NCI-H524 treated with DMSO at 0.1 percent for 48 hours (cell line): ENCODE measurements at regions not wholly inside any gene's neighbourhood (a gene's known extent, or its start where the extent isn't known, plus 50 kb on each side); places are given as distances from the start of the nearest gene placed in this dataset.
"Not testable (repeated sequence)": the region's sequence is repeated elsewhere in the genome, so short reads cannot be mapped to it uniquely, and the experiment has no call there.

Source experiments
- DNase-seq: peaks from one replicate; lab custom pipeline; 2025; lab: John Stamatoyannopoulos, UW

GRCh38 chr19:28730791-28731512 is 482.0 kb downstream of the UQCRFS1 start:
- no peak for DNase-seq

GRCh38 chr19:28727480-28728159 is 485.3 kb downstream of the UQCRFS1 start:
- no peak for DNase-seq

- DNase-seq: no peak
Measured at GRCh38 chr19:28726533-28727479, 486.1 kb downstream of the UQCRFS1 start.

- no peak for DNase-seq
Measured at GRCh38 chr19:28718909-28719308, 494.0 kb downstream of the UQCRFS1 start.

DNA sequence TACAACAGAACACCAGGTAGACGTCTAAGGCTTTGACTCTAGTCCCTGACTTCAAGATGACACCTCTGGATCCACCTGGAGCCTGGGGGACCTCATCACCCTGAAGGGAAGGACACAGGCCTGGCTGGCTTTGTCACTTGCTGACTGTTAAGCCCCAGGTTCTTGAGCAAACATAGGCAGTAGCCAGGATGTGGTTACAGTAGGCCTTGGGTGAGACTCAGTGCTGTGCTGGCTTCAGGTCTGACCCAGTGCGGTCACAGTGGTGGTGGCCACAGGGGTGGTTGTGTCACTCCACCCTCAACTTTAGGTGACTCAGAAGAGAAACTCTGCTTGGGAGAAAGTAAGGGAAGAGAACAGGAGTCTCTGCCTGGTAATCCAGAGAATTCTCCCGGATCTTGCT is 497.8 kb downstream of the UQCRFS1 start:
- no peak for DNase-seq

DNA sequence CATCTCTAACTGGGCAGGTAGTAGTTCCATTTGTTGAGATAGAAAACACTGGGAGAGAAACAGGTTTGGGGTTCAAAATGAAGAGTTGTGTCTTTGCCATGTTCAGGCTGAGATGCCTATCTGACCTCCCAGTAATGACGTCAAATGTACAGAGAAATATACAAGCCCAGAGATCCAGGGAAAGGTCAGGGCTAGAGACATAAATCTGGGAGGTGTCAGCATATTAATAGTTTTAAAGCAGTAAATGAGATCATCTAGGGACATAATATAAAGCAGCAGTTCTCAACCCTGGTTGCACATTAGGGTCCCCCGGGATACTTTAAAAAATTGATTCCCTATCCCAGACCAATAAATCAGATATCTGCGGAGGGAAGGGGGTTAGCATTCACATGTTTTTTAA is 501.5 kb downstream of the UQCRFS1 start:
- no peak for DNase-seq

DNA sequence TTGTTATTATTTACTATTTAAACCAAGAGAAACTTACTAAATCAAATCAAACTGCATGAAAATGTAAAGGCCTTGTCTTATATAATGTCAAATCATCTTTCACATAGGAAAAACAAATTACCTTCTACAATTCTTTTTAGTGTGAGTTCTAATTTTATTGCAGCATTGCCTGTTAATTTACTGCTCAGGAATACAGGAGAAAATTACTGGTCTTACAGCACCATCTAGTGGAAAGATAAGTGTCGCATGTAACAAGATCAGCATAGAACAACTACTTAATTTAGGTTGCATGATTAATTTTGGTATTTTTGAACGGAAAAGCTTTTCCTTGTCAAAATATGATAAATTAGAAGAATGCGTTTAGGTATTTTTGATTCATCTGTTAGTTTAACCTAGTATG is 502.7 kb downstream of the UQCRFS1 start:
- DNase-seq: no peak

DNA sequence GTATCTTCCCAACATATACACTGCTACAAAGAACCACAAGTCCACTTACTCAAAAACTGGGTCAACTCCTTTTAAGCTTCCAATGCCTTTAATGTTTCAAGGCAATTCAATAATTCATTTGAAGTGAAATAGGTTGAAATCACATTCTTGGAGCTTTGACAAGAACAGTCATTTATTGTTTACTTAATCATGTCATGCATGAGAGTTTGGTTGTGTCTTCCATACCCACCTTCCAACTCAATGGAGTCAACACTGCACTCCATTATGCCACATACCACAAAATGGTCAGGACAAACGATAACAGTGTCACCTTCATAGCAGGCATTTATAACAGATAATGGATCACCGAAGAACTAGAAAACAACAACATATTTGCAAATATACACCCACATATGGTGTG is 506.3 kb downstream of the UQCRFS1 start:
- DNase-seq: no peak

- DNase-seq: no peak
Measured at GRCh38 chr19:28705008-28705407, 507.9 kb downstream of the UQCRFS1 start.

DNA sequence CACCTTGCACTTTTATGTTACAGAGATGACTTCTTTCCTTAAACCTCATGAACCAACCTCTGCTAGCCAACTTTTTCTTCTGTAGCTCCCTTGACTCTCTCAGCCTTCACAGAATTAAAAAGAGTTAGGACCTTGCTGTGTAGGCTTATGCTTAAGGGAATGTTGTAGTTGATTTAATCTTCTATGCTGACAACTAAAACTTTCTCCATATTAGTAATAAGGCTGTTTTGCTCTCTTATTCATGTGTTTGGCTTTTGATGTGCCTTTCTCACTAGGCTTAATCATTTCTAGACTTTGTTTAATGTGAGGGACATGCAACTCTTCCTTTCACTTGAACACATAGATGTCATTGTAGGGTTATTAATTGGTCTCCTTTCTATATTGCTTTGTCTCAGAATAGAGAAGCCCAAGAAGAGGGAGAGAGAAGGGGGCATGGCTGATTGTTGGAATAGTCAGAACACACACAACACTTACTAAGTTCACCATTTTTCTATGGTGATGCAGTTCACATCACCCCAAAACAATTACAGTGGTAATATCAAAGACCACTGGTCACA is 509.5 kb downstream of the UQCRFS1 start:
- DNase-seq: no peak

GRCh38 chr19:28701491-28701890 is 511.5 kb downstream of the UQCRFS1 start:
- no peak for DNase-seq

DNA sequence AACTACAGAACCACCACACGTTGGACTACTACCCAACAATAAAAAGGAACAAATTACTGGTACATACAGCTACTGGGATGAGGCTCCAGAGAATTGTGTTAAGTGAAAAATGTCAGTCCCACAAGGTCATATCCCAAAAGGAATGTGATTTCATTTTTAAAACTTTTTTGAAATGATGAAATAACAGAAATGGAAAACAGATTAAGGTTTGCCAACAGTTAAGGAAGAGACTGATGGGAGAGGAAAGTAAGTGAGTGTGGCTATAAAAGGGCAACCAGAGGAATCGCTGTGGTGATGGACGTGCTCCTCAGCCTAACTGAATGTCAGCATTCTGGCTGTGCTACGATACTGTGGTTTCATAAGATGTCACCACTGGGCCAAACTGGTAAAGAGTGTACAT is 512.8 kb downstream of the UQCRFS1 start:
- no peak for DNase-seq

- DNase-seq: no peak
Measured at GRCh38 chr19:28697308-28697707, 515.6 kb downstream of the UQCRFS1 start.

- no peak for DNase-seq
Measured at GRCh38 chr19:28694812-28695211, 518.1 kb downstream of the UQCRFS1 start.

DNA sequence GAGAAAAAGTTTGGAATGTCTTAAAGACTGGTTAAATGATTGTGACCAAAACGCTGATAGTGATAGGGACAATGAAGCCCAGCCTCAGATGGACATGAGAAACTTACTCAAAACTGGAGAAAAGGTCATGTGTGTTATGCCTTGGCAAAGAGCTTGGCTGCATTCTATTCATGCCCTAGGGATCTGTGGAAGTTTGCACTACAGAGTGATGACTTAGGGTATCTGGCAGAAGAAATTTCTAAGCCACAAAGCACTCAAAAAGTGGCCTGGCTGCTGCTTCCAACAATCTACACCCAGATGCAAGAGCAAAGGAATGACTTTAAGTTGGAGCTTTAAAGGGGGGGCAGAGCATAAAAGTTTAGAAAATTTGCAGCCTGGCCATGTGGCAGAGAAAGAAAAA is 521.3 kb downstream of the UQCRFS1 start:
- no peak for DNase-seq

GRCh38 chr19:28689464-28689863 is 523.5 kb downstream of the UQCRFS1 start:
- DNase-seq: not testable (repeated sequence)

GRCh38 chr19:28687296-28687695 is 525.7 kb downstream of the UQCRFS1 start:
- DNase-seq: no peak

DNA sequence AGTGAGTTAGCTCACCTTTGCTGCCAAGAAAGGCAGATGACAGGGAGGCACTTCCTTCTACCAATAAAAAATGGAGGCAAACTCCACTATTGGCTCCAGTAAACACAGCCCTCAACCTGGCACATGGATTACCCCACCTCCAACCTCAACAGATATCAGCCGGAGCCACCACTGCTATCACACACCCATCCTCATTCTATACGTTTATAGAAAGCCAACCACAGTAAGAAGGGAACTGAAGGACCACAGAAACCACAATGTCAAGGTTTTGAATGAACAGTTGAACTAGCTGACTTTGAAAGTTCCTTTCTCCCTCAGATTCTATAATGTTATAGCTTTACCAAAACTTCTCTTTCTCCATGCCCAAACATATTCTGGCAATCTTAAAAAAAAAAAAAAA is 526.2 kb downstream of the UQCRFS1 start:
- no peak for DNase-seq

GRCh38 chr19:28685802-28686201 is 527.1 kb downstream of the UQCRFS1 start:
- DNase-seq: no peak

DNA sequence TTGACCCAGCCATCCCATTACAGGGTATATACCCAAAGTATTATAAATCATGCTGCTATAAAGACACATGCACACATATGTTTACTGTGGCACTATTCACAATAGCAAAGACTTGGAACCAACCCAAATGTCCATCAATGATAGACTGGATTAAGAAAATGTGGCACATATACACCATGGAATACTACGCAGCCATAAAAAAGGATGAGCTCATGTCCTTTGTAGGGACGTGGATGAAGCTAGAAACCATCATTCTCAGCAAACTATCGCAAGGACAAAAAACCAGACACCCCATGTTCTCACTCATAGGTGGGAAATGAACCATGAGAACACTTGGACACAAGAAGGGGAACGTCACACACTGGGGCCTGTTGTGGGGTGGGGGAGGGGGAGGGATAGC is 527.9 kb downstream of the UQCRFS1 start:
- DNase-seq: not testable (repeated sequence)

- DNase-seq: no peak
Measured at GRCh38 chr19:28680111-28680510, 532.8 kb downstream of the UQCRFS1 start.

DNA sequence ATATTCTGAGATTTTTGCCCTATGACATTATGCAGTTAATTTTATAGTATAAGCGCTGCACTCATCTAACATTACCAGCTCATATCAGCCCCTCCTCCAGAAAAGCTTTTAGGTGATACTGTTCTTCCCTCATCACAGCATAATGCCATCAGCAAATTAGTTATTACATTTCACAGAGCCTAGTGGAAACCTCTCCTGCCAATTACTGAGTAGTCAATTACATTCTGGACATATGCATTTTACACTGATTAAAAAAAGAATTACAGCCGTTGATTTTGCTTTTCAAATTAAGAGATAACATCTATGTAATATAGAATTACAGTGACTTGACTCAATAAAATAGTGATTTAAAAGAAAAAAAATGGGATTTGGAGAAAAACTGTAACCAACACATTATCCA is 542.1 kb downstream of the UQCRFS1 start:
- no peak for DNase-seq
